Neural cell (in vitro differentiated cells): ENCODE measurements at regions not wholly inside any gene's neighbourhood (a gene's known extent, or its start where the extent isn't known, plus 50 kb on each side); places are given as distances from the start of the nearest gene placed in this dataset.

ENCODE experiments used
- EP300 ChIP-seq: fragments of 450-650 bp; conservative IDR thresholded peaks from 2 replicates; pipeline ENCODE4 v1.6.1; 2014; ENCODE audit warnings: antibody characterized with exemption, mild to moderate bottlenecking, moderate library complexity; ENCODE audit not compliant: poor library complexity, severe bottlenecking
- EZH2 ChIP-seq: fragments of 200-600, 300-800 bp; shearing (Covaris generic), sonication (generic); IDR thresholded peaks from 2 replicates; pipeline ENCODE4 v1.6.1; 2014; ENCODE audit warnings: antibody characterized with exemption, low read length, borderline replicate concordance, mild to moderate bottlenecking; ENCODE audit not compliant: insufficient read depth, poor library complexity, severe bottlenecking
- MXI1 ChIP-seq: fragments of 450-650 bp; conservative IDR thresholded peaks from 2 replicates; pipeline ENCODE4 v1.6.1; 2014; ENCODE audit warnings: antibody characterized with exemption, mild to moderate bottlenecking; ENCODE audit not compliant: poor library complexity, severe bottlenecking
- POLR2AphosphoS5 ChIP-seq: IDR thresholded peaks from 2 replicates; pipeline ENCODE4 v1.6.1; 2012
- RAD21 ChIP-seq: fragments of 450-650 bp; conservative IDR thresholded peaks from 2 replicates; pipeline ENCODE4 v1.6.1; 2014; ENCODE audit warnings: antibody characterized with exemption, mild to moderate bottlenecking, moderate library complexity
- SMC3 ChIP-seq: fragments of 450-650 bp; conservative IDR thresholded peaks from 2 replicates; pipeline ENCODE4 v1.6.1; 2014; ENCODE audit warnings: antibody characterized with exemption, mild to moderate bottlenecking, moderate library complexity; ENCODE audit not compliant: poor library complexity
- TAF1 ChIP-seq: IDR thresholded peaks from 2 replicates; pipeline ENCODE4 v1.6.1; 2012; ENCODE audit warnings: low read depth
- TF ChIP-seq, protein P1 (sequence below): fragments of 450-650 bp; IDR thresholded peaks from 2 replicates; pipeline ENCODE4 v1.5.1; 2014; ENCODE audit warnings: antibody characterized with exemption, mild to moderate bottlenecking, moderate library complexity; ENCODE audit not compliant: poor library complexity, severe bottlenecking
- TF ChIP-seq, protein P2 (sequence below): IDR thresholded peaks from 2 replicates; pipeline ENCODE4 v1.6.1; 2012; ENCODE audit warnings: borderline replicate concordance

DNA sequence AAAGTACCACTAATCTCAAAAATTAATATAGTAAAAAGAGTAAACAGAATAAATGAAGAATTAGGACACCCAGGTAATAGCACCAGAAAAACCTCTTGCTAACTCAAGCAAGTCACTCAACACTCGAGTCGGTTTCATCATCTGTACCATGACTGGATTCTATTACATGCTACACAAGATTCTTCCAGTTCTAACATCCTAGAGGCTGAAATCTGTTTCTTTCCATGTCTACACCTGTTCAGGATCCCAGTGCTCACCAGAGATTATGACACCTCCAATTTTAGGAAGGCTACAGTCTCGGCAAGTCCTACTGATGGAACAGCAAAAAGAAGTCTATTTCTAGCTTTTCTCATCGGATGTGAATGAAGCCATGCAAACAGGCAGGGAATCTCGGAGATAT lies 95.3 kb upstream of the ANK3 start:
- no peak for TF ChIP-seq POLR2AphosphoS5
- TF ChIP-seq, protein P1, sequence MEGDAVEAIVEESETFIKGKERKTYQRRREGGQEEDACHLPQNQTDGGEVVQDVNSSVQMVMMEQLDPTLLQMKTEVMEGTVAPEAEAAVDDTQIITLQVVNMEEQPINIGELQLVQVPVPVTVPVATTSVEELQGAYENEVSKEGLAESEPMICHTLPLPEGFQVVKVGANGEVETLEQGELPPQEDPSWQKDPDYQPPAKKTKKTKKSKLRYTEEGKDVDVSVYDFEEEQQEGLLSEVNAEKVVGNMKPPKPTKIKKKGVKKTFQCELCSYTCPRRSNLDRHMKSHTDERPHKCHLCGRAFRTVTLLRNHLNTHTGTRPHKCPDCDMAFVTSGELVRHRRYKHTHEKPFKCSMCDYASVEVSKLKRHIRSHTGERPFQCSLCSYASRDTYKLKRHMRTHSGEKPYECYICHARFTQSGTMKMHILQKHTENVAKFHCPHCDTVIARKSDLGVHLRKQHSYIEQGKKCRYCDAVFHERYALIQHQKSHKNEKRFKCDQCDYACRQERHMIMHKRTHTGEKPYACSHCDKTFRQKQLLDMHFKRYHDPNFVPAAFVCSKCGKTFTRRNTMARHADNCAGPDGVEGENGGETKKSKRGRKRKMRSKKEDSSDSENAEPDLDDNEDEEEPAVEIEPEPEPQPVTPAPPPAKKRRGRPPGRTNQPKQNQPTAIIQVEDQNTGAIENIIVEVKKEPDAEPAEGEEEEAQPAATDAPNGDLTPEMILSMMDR: no peak
- TF ChIP-seq RAD21: no peak
- TF ChIP-seq EZH2: no peak
- TF ChIP-seq, protein P2, sequence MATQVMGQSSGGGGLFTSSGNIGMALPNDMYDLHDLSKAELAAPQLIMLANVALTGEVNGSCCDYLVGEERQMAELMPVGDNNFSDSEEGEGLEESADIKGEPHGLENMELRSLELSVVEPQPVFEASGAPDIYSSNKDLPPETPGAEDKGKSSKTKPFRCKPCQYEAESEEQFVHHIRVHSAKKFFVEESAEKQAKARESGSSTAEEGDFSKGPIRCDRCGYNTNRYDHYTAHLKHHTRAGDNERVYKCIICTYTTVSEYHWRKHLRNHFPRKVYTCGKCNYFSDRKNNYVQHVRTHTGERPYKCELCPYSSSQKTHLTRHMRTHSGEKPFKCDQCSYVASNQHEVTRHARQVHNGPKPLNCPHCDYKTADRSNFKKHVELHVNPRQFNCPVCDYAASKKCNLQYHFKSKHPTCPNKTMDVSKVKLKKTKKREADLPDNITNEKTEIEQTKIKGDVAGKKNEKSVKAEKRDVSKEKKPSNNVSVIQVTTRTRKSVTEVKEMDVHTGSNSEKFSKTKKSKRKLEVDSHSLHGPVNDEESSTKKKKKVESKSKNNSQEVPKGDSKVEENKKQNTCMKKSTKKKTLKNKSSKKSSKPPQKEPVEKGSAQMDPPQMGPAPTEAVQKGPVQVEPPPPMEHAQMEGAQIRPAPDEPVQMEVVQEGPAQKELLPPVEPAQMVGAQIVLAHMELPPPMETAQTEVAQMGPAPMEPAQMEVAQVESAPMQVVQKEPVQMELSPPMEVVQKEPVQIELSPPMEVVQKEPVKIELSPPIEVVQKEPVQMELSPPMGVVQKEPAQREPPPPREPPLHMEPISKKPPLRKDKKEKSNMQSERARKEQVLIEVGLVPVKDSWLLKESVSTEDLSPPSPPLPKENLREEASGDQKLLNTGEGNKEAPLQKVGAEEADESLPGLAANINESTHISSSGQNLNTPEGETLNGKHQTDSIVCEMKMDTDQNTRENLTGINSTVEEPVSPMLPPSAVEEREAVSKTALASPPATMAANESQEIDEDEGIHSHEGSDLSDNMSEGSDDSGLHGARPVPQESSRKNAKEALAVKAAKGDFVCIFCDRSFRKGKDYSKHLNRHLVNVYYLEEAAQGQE: no peak
- no peak for TF ChIP-seq TAF1
- no peak for TF ChIP-seq MXI1
- TF ChIP-seq EP300: no peak
- TF ChIP-seq SMC3: no peak
